ENCODE measurements at regions not wholly inside any gene's neighbourhood (a gene's known extent, or its start where the extent isn't known, plus 50 kb on each side); places are given as distances from the start of the nearest gene placed in this dataset.
"Not testable (repeated sequence)": the region's sequence is repeated elsewhere in the genome, so short reads cannot be mapped to it uniquely, and the experiment has no call there.

- TF ChIP-seq, protein P1, sequence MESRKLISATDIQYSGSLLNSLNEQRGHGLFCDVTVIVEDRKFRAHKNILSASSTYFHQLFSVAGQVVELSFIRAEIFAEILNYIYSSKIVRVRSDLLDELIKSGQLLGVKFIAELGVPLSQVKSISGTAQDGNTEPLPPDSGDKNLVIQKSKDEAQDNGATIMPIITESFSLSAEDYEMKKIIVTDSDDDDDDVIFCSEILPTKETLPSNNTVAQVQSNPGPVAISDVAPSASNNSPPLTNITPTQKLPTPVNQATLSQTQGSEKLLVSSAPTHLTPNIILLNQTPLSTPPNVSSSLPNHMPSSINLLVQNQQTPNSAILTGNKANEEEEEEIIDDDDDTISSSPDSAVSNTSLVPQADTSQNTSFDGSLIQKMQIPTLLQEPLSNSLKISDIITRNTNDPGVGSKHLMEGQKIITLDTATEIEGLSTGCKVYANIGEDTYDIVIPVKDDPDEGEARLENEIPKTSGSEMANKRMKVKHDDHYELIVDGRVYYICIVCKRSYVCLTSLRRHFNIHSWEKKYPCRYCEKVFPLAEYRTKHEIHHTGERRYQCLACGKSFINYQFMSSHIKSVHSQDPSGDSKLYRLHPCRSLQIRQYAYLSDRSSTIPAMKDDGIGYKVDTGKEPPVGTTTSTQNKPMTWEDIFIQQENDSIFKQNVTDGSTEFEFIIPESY (IDR thresholded peaks at IDR 0.05): no peak
- TF ChIP-seq HNF4A (conservative IDR thresholded peaks at IDR 0.05): no peak
- TF ChIP-seq NR2F2 (IDR thresholded peaks at IDR 0.05): no peak
Observed at GRCh38 chr10:28910956-28911355, 233.6 kb downstream of the BAMBI start (continued).

- H3K36me3 ChIP-seq (ENCODE audit: control insufficient read depth in 4 of 4, insufficient read depth in 3 of 4, low read depth in 1 of 4, low read length in 3 of 4); H3K27me3 ChIP-seq (ENCODE audit: control insufficient read depth in 4 of 4, insufficient read depth in 4 of 4, low read length in 3 of 4); H3K9me3 ChIP-seq (ENCODE audit: control insufficient read depth in 4 of 4, low read length in 3 of 4); H3K27ac ChIP-seq (ENCODE audit: low read depth in 1 of 2, low read length in 2 of 2); H3K4me1 ChIP-seq (ENCODE audit: control insufficient read depth in 4 of 4, insufficient read depth in 4 of 4, low read length in 3 of 4); H3K4me3 ChIP-seq (ENCODE audit: low read depth in 1 of 3, low read length in 3 of 3); DNase-seq (ENCODE audit: low spot score); H3K9ac ChIP-seq (ENCODE audit: low read depth in 1 of 2, low read length in 2 of 2): not testable (repeated sequence)
- 88% methylated on average over 8 of the region's 8 CpGs for WGBS
Observed at GRCh38 chr10:28911511-28911910, 234.2 kb downstream of the BAMBI start.

DNA sequence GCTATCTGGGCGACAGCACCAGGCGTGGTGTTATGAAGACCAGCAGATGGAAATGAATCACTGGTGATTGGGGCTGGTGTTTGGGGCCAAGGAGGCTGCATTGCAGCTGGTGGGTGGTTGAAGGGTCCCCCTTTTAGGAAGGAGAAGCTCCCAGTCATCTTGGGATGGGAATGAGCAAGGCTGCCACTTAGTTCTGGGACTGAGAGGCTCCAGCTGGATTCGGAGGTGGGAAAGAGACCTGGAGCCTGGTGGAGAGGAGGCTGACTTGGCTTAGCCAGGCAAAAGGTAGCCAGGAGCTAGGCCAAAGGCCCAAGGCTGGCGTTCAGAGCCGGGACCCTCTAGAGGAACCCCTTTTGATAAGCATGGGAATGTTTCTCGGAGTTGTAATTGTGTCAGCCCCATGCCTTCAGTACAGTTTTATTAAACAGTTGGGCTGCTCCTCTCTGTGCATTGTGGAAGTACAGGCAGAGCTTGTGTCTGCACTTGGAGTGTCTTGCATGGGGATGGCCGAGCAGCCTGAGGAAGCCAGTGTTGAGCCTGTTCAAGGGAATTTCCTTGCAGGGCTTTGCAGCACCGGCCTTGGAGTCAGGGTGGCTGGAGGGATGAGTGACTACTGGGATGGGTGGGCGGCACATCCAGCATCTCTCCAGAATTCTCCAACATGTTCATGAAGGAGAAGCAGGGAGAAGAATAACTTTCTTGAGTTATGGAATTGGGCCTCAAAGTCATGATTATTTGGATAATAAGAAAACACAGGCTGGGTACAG is 234.9 kb downstream of the BAMBI start:
- Histone ChIP-seq H3K27ac (ENCODE audit: low read depth in 1 of 2, low read length in 2 of 2) (no peak overlapping the region), H3K9ac (ENCODE audit: low read depth in 1 of 2, low read length in 2 of 2) (no peak overlapping the region), H3K36me3 (ENCODE audit: control insufficient read depth in 4 of 4, insufficient read depth in 3 of 4, low read depth in 1 of 4, low read length in 3 of 4) (no peaks in the 10 kb centered on the region), H3K4me3 (ENCODE audit: low read depth in 1 of 3, low read length in 3 of 3) (no peak overlapping the region), H3K27me3 (ENCODE audit: control insufficient read depth in 4 of 4, insufficient read depth in 4 of 4, low read length in 3 of 4) (no peaks in the 10 kb centered on the region), H3K4me1 (ENCODE audit: control insufficient read depth in 4 of 4, insufficient read depth in 4 of 4, low read length in 3 of 4) (no peaks in the 10 kb centered on the region), H3K9me3 (ENCODE audit: control insufficient read depth in 4 of 4, low read length in 3 of 4) (no peaks in the 10 kb centered on the region)
- DNase-seq (ENCODE audit: low spot score): no peak
- TF ChIP-seq RXRA (IDR thresholded peaks at IDR 0.05) (no peak), RAD21 (IDR thresholded peaks at IDR 0.05) (no peak), REST (IDR thresholded peaks at IDR 0.05) (no peak), TAF1 (conservative IDR thresholded peaks at IDR 0.05) (no peak), HNF4A (conservative IDR thresholded peaks at IDR 0.05) (no peak), HNF4G (IDR thresholded peaks at IDR 0.05) (no peak), FOXA2 (IDR thresholded peaks at IDR 0.05) (no peak), YY1 (IDR thresholded peaks at IDR 0.05) (no peak), GABPA (IDR thresholded peaks at IDR 0.05 in 1 of 2, conservative IDR thresholded peaks at IDR 0.05 in 1 of 2) (no peak), ATF3 (IDR thresholded peaks at IDR 0.05) (no peak), JUND (IDR thresholded peaks at IDR 0.05) (no peak), NR2F2 (IDR thresholded peaks at IDR 0.05) (no peak)
- WGBS: 96% methylated on average over 9 of the region's 9 CpGs
